ENCODE measurements at regions not wholly inside any gene's neighbourhood (a gene's known extent, or its start where the extent isn't known, plus 50 kb on each side); places are given as distances from the start of the nearest gene placed in this dataset.
"Not testable (repeated sequence)": the region's sequence is repeated elsewhere in the genome, so short reads cannot be mapped to it uniquely, and the experiment has no call there.

DNA sequence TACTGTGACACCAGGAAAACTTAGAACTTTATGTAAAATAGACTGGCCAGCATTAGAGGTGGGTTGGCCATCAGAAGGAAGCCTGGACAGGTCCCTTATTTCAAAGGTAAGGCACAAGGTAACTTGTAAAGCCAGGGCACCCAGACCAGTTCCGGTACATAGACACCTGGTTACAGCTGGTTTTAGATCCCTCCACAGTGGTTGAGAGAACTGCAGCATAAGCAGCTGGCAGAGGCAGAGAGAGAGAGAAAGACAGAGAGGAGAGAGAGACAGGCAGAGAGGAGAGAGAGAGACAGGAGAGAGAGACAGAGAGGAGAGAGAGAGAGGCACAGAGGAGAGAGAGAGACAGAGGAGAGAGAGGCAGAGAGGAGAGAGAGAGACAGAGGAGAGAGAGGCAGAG is 116.0 kb upstream of the PGR start:
- not testable (repeated sequence) for TF ChIP-seq EZH2 (IDR thresholded peaks at IDR 0.05; ENCODE audit: borderline replicate concordance, low read length)
- TF ChIP-seq, protein P1, sequence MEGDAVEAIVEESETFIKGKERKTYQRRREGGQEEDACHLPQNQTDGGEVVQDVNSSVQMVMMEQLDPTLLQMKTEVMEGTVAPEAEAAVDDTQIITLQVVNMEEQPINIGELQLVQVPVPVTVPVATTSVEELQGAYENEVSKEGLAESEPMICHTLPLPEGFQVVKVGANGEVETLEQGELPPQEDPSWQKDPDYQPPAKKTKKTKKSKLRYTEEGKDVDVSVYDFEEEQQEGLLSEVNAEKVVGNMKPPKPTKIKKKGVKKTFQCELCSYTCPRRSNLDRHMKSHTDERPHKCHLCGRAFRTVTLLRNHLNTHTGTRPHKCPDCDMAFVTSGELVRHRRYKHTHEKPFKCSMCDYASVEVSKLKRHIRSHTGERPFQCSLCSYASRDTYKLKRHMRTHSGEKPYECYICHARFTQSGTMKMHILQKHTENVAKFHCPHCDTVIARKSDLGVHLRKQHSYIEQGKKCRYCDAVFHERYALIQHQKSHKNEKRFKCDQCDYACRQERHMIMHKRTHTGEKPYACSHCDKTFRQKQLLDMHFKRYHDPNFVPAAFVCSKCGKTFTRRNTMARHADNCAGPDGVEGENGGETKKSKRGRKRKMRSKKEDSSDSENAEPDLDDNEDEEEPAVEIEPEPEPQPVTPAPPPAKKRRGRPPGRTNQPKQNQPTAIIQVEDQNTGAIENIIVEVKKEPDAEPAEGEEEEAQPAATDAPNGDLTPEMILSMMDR (IDR thresholded peaks at IDR 0.05; ENCODE audit: low read length) = not testable (repeated sequence)
